GM12878 (cell line): ENCODE measurements at regions not wholly inside any gene's neighbourhood (a gene's known extent, or its start where the extent isn't known, plus 50 kb on each side); places are given as distances from the start of the nearest gene placed in this dataset.

ENCODE experiments used
- CBX5 ChIP-seq: sonication (generic); IDR thresholded peaks from 2 replicates; pipeline ENCODE4 v1.6.1; 2016; ENCODE audit warnings: low read depth, moderate library complexity, mild to moderate bottlenecking, inconsistent platforms
- EED ChIP-seq: sonication (generic); IDR thresholded peaks from 2 replicates; pipeline ENCODE4 v1.6.1; 2016; ENCODE audit warnings: antibody characterized with exemption, low read depth
- FOS ChIP-seq: IDR thresholded peaks from 3 replicates; pipeline ENCODE4 v1.6.1; 2011; ENCODE audit warnings: borderline replicate concordance; ENCODE audit not compliant: insufficient read length; ENCODE audit errors: extremely low read depth
- RFX5 ChIP-seq: IDR thresholded peaks from 2 replicates; pipeline ENCODE4 v1.6.1; 2011; ENCODE audit warnings: low read depth, low read length, improper control_type of control experiment
- SP1 ChIP-seq: IDR thresholded peaks from one replicate; pipeline ENCODE4 v1.6.1; 2011; ENCODE audit warnings: low read depth, low read length
- STAT3 ChIP-seq: IDR thresholded peaks from 2 replicates; pipeline ENCODE4 v1.6.1; 2011; ENCODE audit warnings: low read depth, low read length, improper control_type of control experiment
- TF ChIP-seq, protein P1 (sequence below), 3 experiments: IDR thresholded peaks in 2 of 3; conservative IDR thresholded peaks in 1 of 3; 2 replicates each; pipeline ENCODE4 v1.5.1; 2011; ENCODE audit warnings: low read depth in 3 of 3, low read length in 3 of 3, mild to moderate bottlenecking in 3 of 3, control low read depth in 2 of 3, moderate library complexity in 2 of 3, inconsistent platforms in 1 of 3, mixed read lengths in 1 of 3; ENCODE audit not compliant: control insufficient read depth in 2 of 3, insufficient read depth in 1 of 3; ENCODE audit errors: extremely low read depth in 1 of 3

- TF ChIP-seq, protein P1, sequence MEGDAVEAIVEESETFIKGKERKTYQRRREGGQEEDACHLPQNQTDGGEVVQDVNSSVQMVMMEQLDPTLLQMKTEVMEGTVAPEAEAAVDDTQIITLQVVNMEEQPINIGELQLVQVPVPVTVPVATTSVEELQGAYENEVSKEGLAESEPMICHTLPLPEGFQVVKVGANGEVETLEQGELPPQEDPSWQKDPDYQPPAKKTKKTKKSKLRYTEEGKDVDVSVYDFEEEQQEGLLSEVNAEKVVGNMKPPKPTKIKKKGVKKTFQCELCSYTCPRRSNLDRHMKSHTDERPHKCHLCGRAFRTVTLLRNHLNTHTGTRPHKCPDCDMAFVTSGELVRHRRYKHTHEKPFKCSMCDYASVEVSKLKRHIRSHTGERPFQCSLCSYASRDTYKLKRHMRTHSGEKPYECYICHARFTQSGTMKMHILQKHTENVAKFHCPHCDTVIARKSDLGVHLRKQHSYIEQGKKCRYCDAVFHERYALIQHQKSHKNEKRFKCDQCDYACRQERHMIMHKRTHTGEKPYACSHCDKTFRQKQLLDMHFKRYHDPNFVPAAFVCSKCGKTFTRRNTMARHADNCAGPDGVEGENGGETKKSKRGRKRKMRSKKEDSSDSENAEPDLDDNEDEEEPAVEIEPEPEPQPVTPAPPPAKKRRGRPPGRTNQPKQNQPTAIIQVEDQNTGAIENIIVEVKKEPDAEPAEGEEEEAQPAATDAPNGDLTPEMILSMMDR (IDR thresholded peaks at IDR 0.05 in 2 of 3, conservative IDR thresholded peaks at IDR 0.05 in 1 of 3; ENCODE audit: control insufficient read depth in 2 of 3, extremely low read depth in 1 of 3, insufficient read depth in 1 of 3, low read depth in 3 of 3, low read length in 3 of 3), result no peak
- TF ChIP-seq FOS (no peak), CBX5 (no peak), RFX5 (no peak), EED (no peak), SP1 (no peak), STAT3 (no peak)
Measured at GRCh38 chr1:80993154-80993980, 807.4 kb upstream of the ADGRL2 start.
